Activated naive CD4-positive, alpha-beta T cell treated with Interleukin-2 at 50 U/mL for 16 hours (primary cell): ENCODE measurements at regions not wholly inside any gene's neighbourhood (a gene's known extent, or its start where the extent isn't known, plus 50 kb on each side); places are given as distances from the start of the nearest gene placed in this dataset.

Source experiments
- DNase-seq: peaks from one replicate; pipeline ENCODE4 v3.0.0-alpha.2; 2020

- no peak for DNase-seq
These were observed 145.3 kb upstream of the PAPPA start for GRCh38 chr9:116008278-116008677.

DNA sequence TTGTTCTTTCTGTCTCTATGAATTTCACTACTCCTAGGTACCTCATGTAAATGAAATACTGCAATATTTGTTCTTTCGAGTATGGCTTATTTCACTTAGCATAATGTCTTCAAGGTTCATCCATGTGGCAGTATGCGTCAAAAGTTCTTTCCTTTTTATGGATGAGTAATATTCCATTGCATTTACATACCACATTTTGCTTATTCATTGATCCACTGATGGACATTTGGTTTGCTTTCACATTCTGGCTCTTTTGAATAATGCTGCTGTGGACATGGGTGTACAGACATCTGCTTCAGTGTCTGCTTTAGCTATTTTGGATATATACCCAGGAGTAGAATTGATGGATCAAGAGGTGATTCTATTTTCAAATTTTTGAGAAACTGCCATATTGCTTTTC, 144.2 kb upstream of the PAPPA start:
- no peak for DNase-seq

GRCh38 chr9:116015855-116016254, 137.7 kb upstream of the PAPPA start:
- DNase-seq = no peak

GRCh38 chr9:116020146-116020545, 133.4 kb upstream of the PAPPA start:
- no peak for DNase-seq

DNA sequence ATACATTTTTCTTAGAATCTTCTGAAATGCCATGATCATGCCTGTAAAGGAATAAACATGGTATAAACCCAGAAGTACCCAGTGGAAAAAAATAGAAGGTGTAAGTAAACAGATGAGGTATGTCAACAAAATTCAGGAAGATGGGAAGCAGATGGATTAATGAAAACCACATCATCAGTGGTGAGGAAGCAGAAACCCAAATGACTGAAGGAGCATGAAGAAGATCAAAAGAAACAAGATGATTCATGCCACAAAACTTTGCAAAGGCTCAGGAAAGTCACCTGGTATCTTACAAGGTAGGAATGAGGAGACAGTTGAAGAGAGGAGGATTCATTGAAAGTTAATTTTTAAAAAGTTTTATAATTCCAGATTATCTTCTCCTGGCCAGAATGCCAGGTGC, 132.8 kb upstream of the PAPPA start:
- no peak for DNase-seq

DNA sequence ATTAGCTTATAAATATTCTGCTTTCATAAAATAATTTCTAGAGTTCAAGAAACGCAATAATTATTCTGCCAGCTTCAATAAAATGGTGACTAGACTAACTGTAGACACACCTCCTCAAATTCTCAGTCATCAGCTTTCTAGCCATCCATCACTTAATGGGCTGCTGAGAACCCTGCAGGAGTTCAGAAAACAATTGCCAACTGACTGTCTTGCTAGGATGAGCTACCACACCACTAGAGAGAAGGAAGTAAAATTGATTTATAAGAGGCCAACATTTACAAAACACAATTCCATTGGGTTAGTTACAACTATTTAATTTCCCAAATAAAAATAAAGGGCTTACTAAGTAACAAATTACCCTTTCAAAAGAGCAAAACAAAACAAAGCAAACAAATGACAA, 126.5 kb upstream of the PAPPA start:
- no peak for DNase-seq

DNA sequence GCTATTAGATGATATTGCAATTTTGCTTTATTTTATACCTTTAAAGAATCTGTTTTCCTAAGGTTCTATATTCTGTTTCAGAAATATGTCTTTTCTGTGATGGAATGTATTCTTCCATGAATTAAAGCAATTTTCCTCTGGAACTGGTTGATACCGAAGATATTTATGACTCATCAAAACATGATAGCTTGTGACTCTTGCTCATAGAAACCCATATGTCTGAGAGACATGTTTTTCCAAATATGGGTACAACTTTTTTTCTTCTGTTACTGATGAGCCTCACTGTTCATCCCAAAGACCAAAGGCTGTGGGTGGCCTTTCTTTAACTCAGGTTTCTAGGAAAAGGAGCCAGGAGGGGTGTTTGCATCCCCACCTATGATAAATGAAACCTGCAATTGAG, 126.1 kb upstream of the PAPPA start:
- DNase-seq = no peak

GRCh38 chr9:116027951-116028350, 125.6 kb upstream of the PAPPA start:
- DNase-seq = no peak

GRCh38 chr9:116030517-116030916, 123.1 kb upstream of the PAPPA start:
- DNase-seq = no peak

- no peak for DNase-seq
These were observed 120.7 kb upstream of the PAPPA start for GRCh38 chr9:116032683-116033440.

- no peak for DNase-seq
These were observed 114.3 kb upstream of the PAPPA start for GRCh38 chr9:116039312-116039711.

GRCh38 chr9:116039893-116040292, 113.7 kb upstream of the PAPPA start:
- no peak for DNase-seq

DNA sequence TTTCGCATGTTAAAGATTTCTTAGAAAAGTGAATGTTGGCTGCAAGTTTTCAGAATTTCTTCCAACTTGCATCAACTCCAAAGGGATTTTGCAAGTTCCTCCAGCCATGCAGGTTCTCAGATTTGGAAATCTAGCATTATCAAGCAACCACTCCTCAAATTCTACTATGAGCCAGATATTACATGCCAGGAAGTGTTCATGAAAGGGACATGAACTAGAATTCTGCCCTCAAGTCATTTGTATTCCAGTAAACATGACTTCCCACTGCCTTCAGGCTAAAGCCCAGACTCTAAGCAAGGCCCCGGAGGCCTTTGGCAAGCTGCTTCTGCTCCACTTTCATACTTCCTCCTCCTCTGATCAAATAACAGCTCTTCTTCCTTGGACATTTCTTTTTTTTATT, 111.3 kb upstream of the PAPPA start:
- no peak for DNase-seq

GRCh38 chr9:116045083-116045482, 108.5 kb upstream of the PAPPA start:
- no peak for DNase-seq

DNA sequence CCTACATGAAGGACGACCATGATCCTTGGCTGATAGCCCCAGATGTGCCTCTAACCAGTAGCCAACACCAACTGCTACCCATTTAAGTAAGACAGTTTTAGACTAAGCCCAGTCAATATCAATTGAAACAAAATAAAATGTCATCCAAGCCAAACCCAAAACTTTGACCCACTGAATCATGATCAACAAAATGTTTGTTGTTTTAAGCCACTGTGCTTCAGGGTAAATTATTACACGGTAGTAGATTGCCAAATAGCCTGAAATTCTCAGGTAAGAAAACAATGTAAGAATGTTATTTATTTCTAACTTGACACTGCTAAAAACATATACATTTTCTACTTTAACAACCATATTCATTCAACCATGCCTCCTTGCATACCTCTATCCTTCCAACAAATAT, 105.5 kb upstream of the PAPPA start:
- no peak for DNase-seq

DNA sequence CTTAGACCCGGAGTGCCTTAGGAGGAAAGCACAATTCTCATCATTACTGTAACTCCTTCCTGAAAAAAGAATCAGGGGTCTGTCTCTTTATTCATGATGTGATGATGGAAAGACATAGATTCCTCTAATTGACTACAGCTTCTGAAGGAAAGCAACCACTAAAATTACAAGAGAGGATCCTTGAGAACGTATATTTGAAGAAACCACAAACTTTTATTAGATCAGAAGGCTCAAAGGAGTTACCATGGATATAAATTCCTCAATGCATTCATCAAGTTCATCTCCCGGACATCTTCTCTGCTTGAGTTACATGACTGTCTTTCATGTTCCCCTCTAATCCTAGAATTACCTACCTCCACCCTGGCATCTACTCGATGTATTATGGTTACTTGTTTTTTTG, 104.1 kb upstream of the PAPPA start:
- DNase-seq = no peak

DNA sequence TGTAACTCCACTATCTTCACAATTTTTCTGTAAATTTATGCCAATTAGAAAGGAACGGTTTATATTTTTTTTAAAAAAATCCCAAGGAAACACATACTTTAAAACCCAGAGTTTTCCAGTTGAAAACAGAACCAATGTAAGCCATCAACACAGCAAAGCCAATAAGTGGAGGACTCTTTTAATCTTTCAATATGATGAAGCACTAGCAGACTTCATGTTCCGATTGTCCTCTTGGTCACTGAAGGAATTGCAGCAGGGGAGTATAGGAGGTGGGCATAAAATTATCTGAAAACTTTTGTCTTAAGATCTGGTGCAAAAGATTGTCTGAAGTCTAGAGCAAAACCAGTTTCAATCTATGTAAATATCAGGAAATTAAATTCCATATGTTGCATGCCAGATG, 102.1 kb upstream of the PAPPA start:
- no peak for DNase-seq

GRCh38 chr9:116055536-116055935, 98.1 kb upstream of the PAPPA start:
- no peak for DNase-seq

DNA sequence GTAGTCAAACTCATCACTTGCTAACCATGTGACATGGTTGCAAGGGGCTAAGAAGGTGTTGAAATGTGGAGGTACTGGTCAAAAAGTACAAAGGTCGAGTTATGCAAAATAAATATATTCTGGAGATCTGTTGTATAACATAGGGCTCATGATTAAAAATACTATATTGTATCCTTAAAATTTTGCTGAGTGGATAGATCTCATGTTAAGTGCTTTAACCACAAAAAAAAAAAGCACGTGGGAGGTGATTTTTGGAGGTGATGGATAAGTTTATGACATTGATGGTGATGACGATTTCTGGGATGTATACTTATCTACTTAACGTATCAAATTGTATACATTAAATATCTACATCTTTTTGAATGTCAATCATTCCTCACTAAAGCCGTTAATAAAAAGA, 96.2 kb upstream of the PAPPA start:
- DNase-seq = no peak

- DNase-seq = no peak
These were observed 95.2 kb upstream of the PAPPA start for GRCh38 chr9:116058421-116058820.

DNA sequence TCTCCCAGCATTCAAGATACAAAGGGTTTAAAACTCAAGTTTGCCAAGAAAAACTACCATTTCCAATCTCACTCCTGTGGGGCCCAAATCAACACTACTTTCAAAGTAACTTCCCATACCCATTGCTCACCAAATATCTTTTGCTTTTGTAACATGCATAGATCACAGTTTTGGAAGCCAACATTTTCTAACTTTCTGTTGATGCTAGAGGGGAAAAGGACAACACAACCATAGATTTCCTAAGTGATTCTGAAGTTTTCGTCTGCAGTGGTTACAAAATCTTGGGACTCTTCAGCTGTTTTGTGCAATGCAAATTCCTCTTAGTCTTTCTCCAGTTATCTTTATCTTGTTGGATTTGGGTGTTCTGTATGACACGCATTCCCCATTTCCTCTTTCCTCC, 94.1 kb upstream of the PAPPA start:
- DNase-seq = no peak

DNA sequence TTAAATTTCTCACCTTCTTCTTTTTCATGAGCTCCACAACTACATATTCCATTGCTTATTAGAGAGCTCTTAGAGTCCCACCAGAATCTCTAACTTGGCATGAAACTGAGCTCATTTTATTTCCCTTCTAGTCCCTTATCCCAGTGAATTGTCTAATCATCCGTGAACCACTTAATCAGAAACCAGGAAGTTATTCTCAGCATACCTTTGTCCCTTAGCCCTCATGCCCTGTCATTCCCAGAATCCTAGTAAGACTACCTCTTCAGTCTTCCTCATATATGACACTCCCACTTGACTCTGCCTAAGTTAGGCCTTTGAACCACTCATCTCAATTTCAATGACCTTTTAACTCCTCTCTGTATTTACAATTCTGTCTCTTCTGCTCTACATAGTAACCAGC, 93.0 kb upstream of the PAPPA start:
- DNase-seq = no peak

DNA sequence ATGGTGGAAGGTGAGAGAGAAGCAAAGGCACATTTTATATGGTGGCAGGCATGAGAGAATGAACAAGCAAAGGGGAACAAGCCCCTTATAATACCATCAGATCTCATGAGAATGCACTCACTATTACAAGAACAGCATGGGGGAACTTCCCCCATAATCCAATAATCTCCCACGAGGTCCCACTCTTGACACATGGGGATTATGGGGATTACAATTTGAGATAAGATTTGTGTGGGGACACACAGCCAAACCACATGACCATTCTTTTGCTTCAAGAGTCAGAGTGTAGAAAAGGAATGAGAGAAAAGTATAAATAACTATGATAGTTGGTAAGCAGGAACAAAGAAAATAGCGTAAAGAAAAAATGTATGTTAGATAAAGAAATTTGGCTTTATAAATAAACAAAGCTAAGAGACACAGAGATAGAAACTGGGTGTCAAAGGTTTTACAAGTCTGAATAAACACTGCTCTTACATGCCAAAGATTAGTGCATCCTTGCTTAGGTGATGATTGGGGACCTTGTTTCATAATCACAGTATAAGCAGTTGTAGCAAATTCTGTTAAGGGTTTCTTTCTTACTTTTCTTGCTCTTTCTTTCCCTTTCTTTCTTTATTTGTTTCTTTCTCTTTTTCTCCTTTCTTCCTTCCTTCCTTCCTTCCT, 91.9 kb upstream of the PAPPA start:
- no peak for DNase-seq

- no peak for DNase-seq
These were observed 91.4 kb upstream of the PAPPA start for GRCh38 chr9:116062206-116062550.

- DNase-seq = no peak
These were observed 88.6 kb upstream of the PAPPA start for GRCh38 chr9:116064970-116065369.
